ENCODE measurements at regions not wholly inside any gene's neighbourhood (a gene's known extent, or its start where the extent isn't known, plus 50 kb on each side); places are given as distances from the start of the nearest gene placed in this dataset.
"Not testable (repeated sequence)": the region's sequence is repeated elsewhere in the genome, so short reads cannot be mapped to it uniquely, and the experiment has no call there.

- TF ChIP-seq CTCF (IDR thresholded peaks at IDR 0.05; ENCODE audit: unreplicated experiment in 3 of 3) = no peak
- Mint-ChIP-seq H3K4me3 (no peak overlapping the region), H3K4me1 (no peaks in the 10 kb centered on the region), H3K36me3 (ENCODE audit: low read depth) (no peaks in the 10 kb centered on the region), H3K27me3 (ENCODE audit: low read depth) (peaks cover 3% of the 10 kb centered on the region), H3K9me3 (peaks cover 13% of the 10 kb centered on the region), H3K27ac (no peak overlapping the region)
Measured at GRCh38 chr3:106355873-106356272, 487.1 kb upstream of the CBLB start.

GRCh38 chr3:106359692-106360091 is 490.9 kb upstream of the CBLB start:
- Mint-ChIP-seq H3K4me3 (no peak overlapping the region), H3K4me1 (no peaks in the 10 kb centered on the region), H3K27me3 (ENCODE audit: low read depth) (peaks cover 3% of the 10 kb centered on the region), H3K9me3 (peaks cover 15% of the 10 kb centered on the region), H3K36me3 (ENCODE audit: low read depth) (no peaks in the 10 kb centered on the region), H3K27ac (no peak overlapping the region)
- no peak for TF ChIP-seq CTCF (IDR thresholded peaks at IDR 0.05; ENCODE audit: unreplicated experiment in 3 of 3)

- H3K27me3 Mint-ChIP-seq (ENCODE audit: low read depth); H3K27ac Mint-ChIP-seq; H3K36me3 Mint-ChIP-seq (ENCODE audit: low read depth); H3K4me3 Mint-ChIP-seq; H3K4me1 Mint-ChIP-seq: not testable (repeated sequence)
- peaks cover 15% of the 10 kb centered on the region for H3K9me3 Mint-ChIP-seq
Measured at GRCh38 chr3:106360901-106361300, 492.1 kb upstream of the CBLB start.

GRCh38 chr3:106364477-106364876 is 495.7 kb upstream of the CBLB start:
- no peak overlapping the region for H3K4me3 Mint-ChIP-seq
- H3K27me3 Mint-ChIP-seq (ENCODE audit: low read depth) = no peaks in the 10 kb centered on the region
- H3K4me1 Mint-ChIP-seq = no peaks in the 10 kb centered on the region
- H3K9me3 Mint-ChIP-seq = peaks cover 15% of the 10 kb centered on the region
- H3K36me3 Mint-ChIP-seq (ENCODE audit: low read depth) = no peaks in the 10 kb centered on the region
- no peak for TF ChIP-seq CTCF (IDR thresholded peaks at IDR 0.05; ENCODE audit: unreplicated experiment in 3 of 3)
- H3K27ac Mint-ChIP-seq = no peak overlapping the region

- Mint-ChIP-seq H3K4me3 (no peak overlapping the region), H3K9me3 (peaks cover 12% of the 10 kb centered on the region), H3K27ac (no peak overlapping the region), H3K4me1 (no peaks in the 10 kb centered on the region), H3K27me3 (ENCODE audit: low read depth) (no peaks in the 10 kb centered on the region), H3K36me3 (ENCODE audit: low read depth) (no peaks in the 10 kb centered on the region)
- no peak for TF ChIP-seq CTCF (IDR thresholded peaks at IDR 0.05; ENCODE audit: unreplicated experiment in 3 of 3)
Measured at GRCh38 chr3:106365061-106365691, 496.4 kb upstream of the CBLB start.

GRCh38 chr3:106366352-106366751 is 497.5 kb upstream of the CBLB start:
- no peak for TF ChIP-seq CTCF (IDR thresholded peaks at IDR 0.05; ENCODE audit: unreplicated experiment in 3 of 3)
- Mint-ChIP-seq H3K4me3 (no peak overlapping the region), H3K27ac (no peak overlapping the region)

More at GRCh38 chr3:106366352-106366751, 497.5 kb upstream of the CBLB start:
- Mint-ChIP-seq H3K4me1 (peaks cover 9% of the 10 kb centered on the region), H3K36me3 (ENCODE audit: low read depth) (no peaks in the 10 kb centered on the region), H3K9me3 (peaks cover 7% of the 10 kb centered on the region), H3K27me3 (ENCODE audit: low read depth) (no peaks in the 10 kb centered on the region)
